GM12878 (cell line): ENCODE measurements at regions not wholly inside any gene's neighbourhood (a gene's known extent, or its start where the extent isn't known, plus 50 kb on each side); places are given as distances from the start of the nearest gene placed in this dataset.

Source experiments
- CTCF ChIP-seq, 3 experiments: IDR thresholded peaks in 2 of 3; conservative IDR thresholded peaks in 1 of 3; 2 replicates each; pipeline ENCODE4 v1.5.1; 2011; ENCODE audit warnings: low read depth in 3 of 3, low read length in 3 of 3, mild to moderate bottlenecking in 3 of 3, control low read depth in 2 of 3, moderate library complexity in 2 of 3, inconsistent platforms in 1 of 3, mixed read lengths in 1 of 3; ENCODE audit not compliant: control insufficient read depth in 2 of 3, insufficient read depth in 1 of 3; ENCODE audit errors: extremely low read depth in 1 of 3
- E4F1 ChIP-seq: fragments of 450-650 bp; IDR thresholded peaks from 2 replicates; pipeline ENCODE4 v1.6.1; 2018; ENCODE audit warnings: borderline replicate concordance, mild to moderate bottlenecking; ENCODE audit not compliant: partially characterized antibody
- EP300 ChIP-seq, 2 experiments: fragments of 150-350 bp in 1 of 2; IDR thresholded peaks; 2 replicates each; pipeline ENCODE4 v1.6.1; 2011 to 2012; ENCODE audit warnings: low read depth in 2 of 2, low read length in 2 of 2, borderline replicate concordance in 1 of 2, improper control_type of control experiment in 1 of 2, inconsistent platforms in 1 of 2; ENCODE audit not compliant: control insufficient read depth in 1 of 2
- MEF2A ChIP-seq: IDR thresholded peaks from 2 replicates; pipeline ENCODE4 v1.6.1; 2011; ENCODE audit warnings: low read depth, mild to moderate bottlenecking, low read length, moderate library complexity; ENCODE audit not compliant: insufficient read depth
- NFYB ChIP-seq: IDR thresholded peaks from 2 replicates; pipeline ENCODE4 v1.6.1; 2011; ENCODE audit warnings: low read depth, mild to moderate bottlenecking, low read length, improper control_type of control experiment, moderate library complexity; ENCODE audit not compliant: insufficient read depth
- POLR2A ChIP-seq: IDR thresholded peaks from 2 replicates; pipeline ENCODE4 v1.6.1; 2011; ENCODE audit warnings: low read depth, mild to moderate bottlenecking, low read length
- POLR2AphosphoS2 ChIP-seq: IDR thresholded peaks from 2 replicates; pipeline ENCODE4 v1.6.1; 2011; ENCODE audit warnings: low read depth, mild to moderate bottlenecking, low read length, improper control_type of control experiment, moderate library complexity
- REST ChIP-seq: IDR thresholded peaks from 2 replicates; pipeline ENCODE4 v1.6.1; 2012; ENCODE audit warnings: mild to moderate bottlenecking, low read depth, low read length
- YBX1 ChIP-seq: fragments of 450-650 bp; IDR thresholded peaks from 2 replicates; pipeline ENCODE4 v1.6.1; 2016; ENCODE audit warnings: antibody characterized with exemption

- TF ChIP-seq E4F1, result no peak
- TF ChIP-seq YBX1, result no peak
- no peak for TF ChIP-seq EP300 (IDR thresholded peaks at IDR 0.05; ENCODE audit: borderline replicate concordance in 1 of 2, control insufficient read depth in 1 of 2, low read depth in 2 of 2, low read length in 2 of 2)
- TF ChIP-seq CTCF (IDR thresholded peaks at IDR 0.05 in 2 of 3, conservative IDR thresholded peaks at IDR 0.05 in 1 of 3; ENCODE audit: control insufficient read depth in 2 of 3, extremely low read depth in 1 of 3, insufficient read depth in 1 of 3, low read depth in 3 of 3, low read length in 3 of 3), result no peak
- TF ChIP-seq NFYB, result no peak
- no peak for TF ChIP-seq MEF2A
- no peak for TF ChIP-seq POLR2AphosphoS2
- TF ChIP-seq REST, result no peak
- TF ChIP-seq POLR2A, result no peak
Observed at GRCh38 chr5:5798462-5798861, 376.0 kb downstream of the ICE1 start.
